Osteocyte (in vitro differentiated cells): ENCODE measurements at regions not wholly inside any gene's neighbourhood (a gene's known extent, or its start where the extent isn't known, plus 50 kb on each side); places are given as distances from the start of the nearest gene placed in this dataset.

Experiments
- DNase-seq: peaks from one replicate; pipeline ENCODE4 v3.0.0; 2021; ENCODE audit warnings: mixed read lengths; ENCODE audit not compliant: unreplicated experiment; ENCODE audit errors: extremely low spot score
- H3K27ac Mint-ChIP-seq: one replicate; pipeline ENCODE4 v1.8.0; 2021; ENCODE audit warnings: mild to moderate bottlenecking, mixed read lengths; ENCODE audit not compliant: unreplicated experiment
- H3K27me3 Mint-ChIP-seq: one replicate; pipeline ENCODE4 v1.8.0; 2021; ENCODE audit warnings: mixed read lengths; ENCODE audit not compliant: unreplicated experiment
- H3K36me3 Mint-ChIP-seq: one replicate; pipeline ENCODE4 v1.8.0; 2021; ENCODE audit warnings: mixed read lengths; ENCODE audit not compliant: unreplicated experiment
- H3K4me1 Mint-ChIP-seq: one replicate; pipeline ENCODE4 v1.8.0; 2021; ENCODE audit warnings: mixed read lengths; ENCODE audit not compliant: unreplicated experiment
- H3K4me3 Mint-ChIP-seq: one replicate; pipeline ENCODE4 v1.8.0; 2021; ENCODE audit warnings: mild to moderate bottlenecking, moderate library complexity, mixed read lengths; ENCODE audit not compliant: unreplicated experiment
- H3K9me3 Mint-ChIP-seq: one replicate; pipeline ENCODE4 v1.8.0; 2021; ENCODE audit warnings: mixed read lengths; ENCODE audit not compliant: unreplicated experiment
- TF ChIP-seq, protein P1 (sequence below): fragments of 200-600 bp; sonication (generic); IDR thresholded peaks from 2 replicates; pipeline ENCODE4 v1.5.0; 2021; ENCODE audit warnings: antibody characterized with exemption, mild to moderate bottlenecking, moderate library complexity

DNA sequence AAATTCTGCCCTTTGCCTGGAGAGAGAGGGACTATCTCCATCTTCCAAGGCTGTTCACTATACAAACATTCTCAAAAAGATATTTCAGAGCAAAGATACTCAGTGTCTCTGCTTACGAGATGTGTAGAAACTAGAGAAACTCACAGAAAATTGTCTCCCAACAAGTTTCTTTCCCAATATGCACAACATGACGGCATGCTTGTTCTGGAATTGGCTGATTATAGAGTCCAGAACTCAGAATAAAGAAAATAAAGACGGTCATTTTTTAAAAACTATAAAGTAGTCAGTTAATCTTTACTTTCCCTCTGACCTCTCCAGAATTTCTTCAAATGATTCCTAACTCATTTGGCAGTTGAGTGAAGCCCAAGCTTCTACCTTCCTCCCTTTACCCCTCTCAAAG, 285.5 kb upstream of the KLF3 start:
- Mint-ChIP-seq H3K4me1 (peaks cover 4% of the 10 kb centered on the region), H3K27ac (no peak overlapping the region)
- DNase-seq: no peak

DNA sequence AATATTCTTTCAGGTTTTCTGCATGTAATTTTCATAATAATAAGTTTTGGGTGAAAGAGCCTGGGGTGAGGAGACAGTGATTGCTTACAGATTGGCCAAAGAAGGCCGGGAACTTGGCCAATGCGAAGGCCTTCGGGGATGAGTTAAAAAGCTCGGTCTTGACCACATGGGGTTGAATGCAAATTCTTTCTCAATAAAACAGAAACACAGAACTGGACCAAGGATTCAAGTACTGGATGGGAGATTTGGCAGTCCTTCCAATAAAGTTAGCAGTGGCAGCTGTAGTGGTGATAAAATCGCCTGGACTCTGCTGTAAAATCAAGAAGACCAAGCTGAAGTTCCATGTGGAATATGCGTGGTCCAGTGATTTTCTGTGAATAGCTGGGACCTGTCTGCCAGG, 282.2 kb upstream of the KLF3 start:
- TF ChIP-seq, protein P1, sequence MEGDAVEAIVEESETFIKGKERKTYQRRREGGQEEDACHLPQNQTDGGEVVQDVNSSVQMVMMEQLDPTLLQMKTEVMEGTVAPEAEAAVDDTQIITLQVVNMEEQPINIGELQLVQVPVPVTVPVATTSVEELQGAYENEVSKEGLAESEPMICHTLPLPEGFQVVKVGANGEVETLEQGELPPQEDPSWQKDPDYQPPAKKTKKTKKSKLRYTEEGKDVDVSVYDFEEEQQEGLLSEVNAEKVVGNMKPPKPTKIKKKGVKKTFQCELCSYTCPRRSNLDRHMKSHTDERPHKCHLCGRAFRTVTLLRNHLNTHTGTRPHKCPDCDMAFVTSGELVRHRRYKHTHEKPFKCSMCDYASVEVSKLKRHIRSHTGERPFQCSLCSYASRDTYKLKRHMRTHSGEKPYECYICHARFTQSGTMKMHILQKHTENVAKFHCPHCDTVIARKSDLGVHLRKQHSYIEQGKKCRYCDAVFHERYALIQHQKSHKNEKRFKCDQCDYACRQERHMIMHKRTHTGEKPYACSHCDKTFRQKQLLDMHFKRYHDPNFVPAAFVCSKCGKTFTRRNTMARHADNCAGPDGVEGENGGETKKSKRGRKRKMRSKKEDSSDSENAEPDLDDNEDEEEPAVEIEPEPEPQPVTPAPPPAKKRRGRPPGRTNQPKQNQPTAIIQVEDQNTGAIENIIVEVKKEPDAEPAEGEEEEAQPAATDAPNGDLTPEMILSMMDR: no peak
- no peak for DNase-seq
- Mint-ChIP-seq H3K27ac (no peak overlapping the region), H3K27me3 (peaks cover 10% of the 10 kb centered on the region), H3K4me3 (no peak overlapping the region), H3K9me3 (no peaks in the 10 kb centered on the region), H3K36me3 (peaks cover 2% of the 10 kb centered on the region), H3K4me1 (peaks cover 4% of the 10 kb centered on the region)

More for the DNA sequence above, 285.5 kb upstream of the KLF3 start:
- no peak overlapping the region for H3K4me3 Mint-ChIP-seq
- H3K36me3 Mint-ChIP-seq: peaks cover 2% of the 10 kb centered on the region
- TF ChIP-seq, protein P1: no peak
- peaks cover 6% of the 10 kb centered on the region for H3K27me3 Mint-ChIP-seq
- no peaks in the 10 kb centered on the region for H3K9me3 Mint-ChIP-seq

DNA sequence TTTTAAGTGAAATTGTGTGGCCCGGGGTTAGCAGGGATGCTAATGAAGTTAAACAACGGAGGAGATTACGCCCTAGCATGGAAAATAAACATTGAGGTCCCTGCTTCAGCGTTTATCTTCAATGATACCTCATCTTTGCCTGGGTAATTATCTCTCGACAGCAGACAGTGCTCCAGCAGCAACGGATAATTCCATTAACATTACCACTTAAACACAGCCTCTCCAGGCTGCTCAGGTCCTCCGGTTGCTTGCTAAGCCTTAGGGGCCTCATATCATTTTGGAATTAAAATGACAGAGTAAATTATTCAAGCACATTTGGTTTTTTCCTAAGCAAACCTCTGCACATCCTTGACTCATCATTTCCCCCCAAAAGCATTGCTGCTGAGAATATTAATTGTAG, 281.5 kb upstream of the KLF3 start:
- Mint-ChIP-seq H3K27ac (no peak overlapping the region), H3K27me3 (peaks cover 9% of the 10 kb centered on the region), H3K36me3 (peaks cover 2% of the 10 kb centered on the region), H3K4me1 (peaks cover 4% of the 10 kb centered on the region), H3K9me3 (no peaks in the 10 kb centered on the region), H3K4me3 (no peak overlapping the region)
- TF ChIP-seq, protein P1: no peak
- DNase-seq: no peak

DNA sequence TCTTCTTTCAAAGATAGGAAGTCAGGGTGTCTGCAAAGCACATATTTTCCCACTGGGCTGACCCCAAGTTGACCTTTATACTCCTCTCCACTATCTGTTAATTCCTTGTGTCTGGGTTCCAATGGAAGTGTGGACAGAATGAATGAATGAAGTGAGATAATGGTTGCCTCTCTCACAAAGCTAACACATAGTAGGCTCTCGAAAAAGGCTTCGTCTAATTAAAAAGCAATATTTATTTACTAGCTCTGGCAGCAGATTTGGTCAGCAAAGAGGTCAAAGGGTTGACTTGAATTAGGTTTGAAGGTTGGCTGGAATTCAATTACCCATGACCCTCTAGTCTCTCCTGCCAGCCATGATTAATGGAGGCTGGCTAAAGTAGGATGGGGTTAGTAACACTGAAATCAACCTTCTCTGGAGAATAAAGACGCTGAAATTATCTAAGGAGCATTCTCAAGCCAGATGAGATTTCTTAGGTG, 280.3 kb upstream of the KLF3 start:
- Mint-ChIP-seq H3K27ac (no peak overlapping the region), H3K9me3 (no peaks in the 10 kb centered on the region), H3K4me3 (no peak overlapping the region), H3K27me3 (peaks cover 6% of the 10 kb centered on the region), H3K36me3 (peaks cover 1% of the 10 kb centered on the region), H3K4me1 (peaks cover 4% of the 10 kb centered on the region)
- no peak for DNase-seq
- TF ChIP-seq, protein P1: no peak

DNA sequence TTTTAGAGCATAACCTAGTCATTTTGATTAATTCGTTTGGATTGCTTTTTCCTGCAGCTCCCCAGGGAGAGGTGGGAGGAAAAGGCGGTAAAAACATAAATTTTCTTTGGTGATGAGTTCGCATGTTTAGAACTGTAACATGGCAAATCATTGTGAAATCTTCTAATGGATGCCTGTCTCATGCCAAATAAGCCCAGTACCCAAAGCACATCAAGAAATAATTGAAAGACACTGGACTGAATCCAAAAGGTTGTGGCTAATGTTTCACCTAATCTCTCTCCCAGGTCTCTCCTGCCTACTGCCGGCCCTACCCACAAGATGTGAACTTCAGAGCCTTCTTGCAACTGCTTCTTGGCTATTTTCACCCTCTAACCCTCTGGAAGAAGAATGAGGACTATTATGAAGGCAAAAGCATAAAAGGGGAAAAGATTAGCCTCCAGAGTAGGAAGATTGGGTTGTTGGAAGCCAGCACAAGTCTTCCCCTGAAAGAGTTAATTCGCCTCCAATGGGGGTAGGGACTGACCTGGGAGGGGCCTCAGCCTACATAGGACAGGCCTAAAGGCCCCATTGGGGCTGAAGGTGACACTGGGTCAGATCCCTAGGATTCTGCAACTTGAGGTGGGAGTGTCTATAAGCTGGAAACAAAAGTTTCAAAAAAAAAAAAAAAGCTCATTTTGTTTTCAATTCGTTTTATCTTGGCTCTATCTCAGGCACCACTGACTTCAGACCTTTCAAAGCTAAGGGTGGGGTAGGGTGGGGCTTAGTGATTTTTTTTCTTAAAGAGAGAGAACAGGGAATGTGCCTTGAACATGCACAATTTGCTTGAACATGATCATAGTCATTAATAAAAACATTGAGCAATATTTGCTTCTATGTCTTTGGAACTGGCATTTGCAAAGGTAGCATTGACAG, 278.6 kb upstream of the KLF3 start:
- TF ChIP-seq, protein P1: no peak
- H3K4me3 Mint-ChIP-seq: no peak overlapping the region

More for the DNA sequence above, 278.6 kb upstream of the KLF3 start:
- Mint-ChIP-seq H3K27ac (no peak overlapping the region), H3K4me1 (peaks cover 4% of the 10 kb centered on the region), H3K27me3 (peaks cover 9% of the 10 kb centered on the region), H3K9me3 (peaks cover 6% of the 10 kb centered on the region), H3K36me3 (no peaks in the 10 kb centered on the region)
- DNase-seq: no peak
